Left lung (tissue), 4 donors: ENCODE measurements at regions not wholly inside any gene's neighbourhood (a gene's known extent, or its start where the extent isn't known, plus 50 kb on each side); places are given as distances from the start of the nearest gene placed in this dataset.

ENCODE experiments used
- ATAC-seq: fragments of 200-7000 bp; cut with Tn5 transposase; one replicate; pipeline ENCODE4 v1.9.1; 2020; ENCODE audit warnings: moderate library complexity
- DNase-seq, 4 donors: peaks; one replicate each; pipeline ENCODE4 v3.0.0-alpha.2; 2013 to 2020
- H3K27ac ChIP-seq, 2 donors: fragments of 200-600 bp; sonication (generic) in 1 of 2; one replicate each; pipeline versions ENCODE4 v1.5.0 to v1.8.0; 2020 to 2021
- H3K27me3 ChIP-seq, 2 donors: fragments of 200-600 bp; sonication (generic) in 1 of 2; one replicate each; pipeline versions ENCODE4 v1.5.0 to v1.8.0; 2020 to 2021
- H3K36me3 ChIP-seq, 2 donors: fragments of 200-600 bp; sonication (generic) in 1 of 2; one replicate each; pipeline versions ENCODE4 v1.5.0 to v1.8.0; 2020 to 2021
- H3K4me1 ChIP-seq, 2 donors: fragments of 200-600 bp; one replicate each; pipeline ENCODE4 v1.8.0; 2021
- H3K4me3 ChIP-seq, 2 donors: fragments of 200-600 bp; sonication (generic) in 1 of 2; one replicate each; pipeline versions ENCODE4 v1.5.0 to v1.8.0; 2020 to 2021; ENCODE audit warnings: mild to moderate bottlenecking in 1 of 2
- H3K9me3 ChIP-seq, 2 donors: fragments of 200-600 bp; sonication (generic) in 1 of 2; one replicate each; pipeline versions ENCODE4 v1.5.0 to v1.8.0; 2020 to 2021
- CTCF ChIP-seq, 2 donors: fragments of 200-600 bp; sonication (generic) in 1 of 2; IDR thresholded peaks; one replicate each; pipeline versions ENCODE4 v1.5.0 to v1.8.0; 2021; ENCODE audit warnings: antibody characterized with exemption in 2 of 2
- intact Hi-C, 2 donors: fragments of 100-400 bp; cut with DNase I; formaldehyde crosslinking; loops; one replicate each; pipeline versions ENCODE4 v1.11.2 to v1.14.2; 2022
- donor health status: DM: no; HTN: yes; CAD: no.
- donor health status: DM: no; HTN: no; CAD: no.

GRCh38 chr3:151615464-151615863 is 118.3 kb upstream of the AADACL2 start:
- no peak overlapping the region for H3K4me3 ChIP-seq
- intact Hi-C loops = no loop called here
- no peaks in the 10 kb centered on the region for H3K4me1 ChIP-seq
- no peaks in the 10 kb centered on the region for H3K36me3 ChIP-seq
- no peak for ATAC-seq
- TF ChIP-seq CTCF (IDR thresholded peaks at IDR 0.05) = no peak
- no peak overlapping the region for H3K27ac ChIP-seq
- H3K9me3 ChIP-seq = no peaks in the 10 kb centered on the region
- no peak for DNase-seq
- no peaks in the 10 kb centered on the region for H3K27me3 ChIP-seq

- Histone ChIP-seq H3K4me1 (no peaks in the 10 kb centered on the region), H3K9me3 (no peaks in the 10 kb centered on the region), H3K27me3 (no peaks in the 10 kb centered on the region), H3K36me3 (no peaks in the 10 kb centered on the region), H3K27ac (no peak overlapping the region), H3K4me3 (no peak overlapping the region)
- intact Hi-C loops = no loop called here
- ATAC-seq (no peak), DNase-seq (no peak)
- TF ChIP-seq CTCF (IDR thresholded peaks at IDR 0.05) = no peak
Measured at GRCh38 chr3:151612115-151612514, 121.6 kb upstream of the AADACL2 start.

GRCh38 chr3:151611419-151611818 is 122.3 kb upstream of the AADACL2 start:
- no peaks in the 10 kb centered on the region for H3K9me3 ChIP-seq
- ATAC-seq (no peak), DNase-seq (no peak)
- no peaks in the 10 kb centered on the region for H3K36me3 ChIP-seq
- intact Hi-C loops = no loop called here
- H3K4me1 ChIP-seq = no peaks in the 10 kb centered on the region
- no peak overlapping the region for H3K4me3 ChIP-seq
- H3K27me3 ChIP-seq = no peaks in the 10 kb centered on the region
- no peak for TF ChIP-seq CTCF (IDR thresholded peaks at IDR 0.05)
- H3K27ac ChIP-seq = no peak overlapping the region

GRCh38 chr3:151609491-151609890 is 124.2 kb upstream of the AADACL2 start:
- H3K27ac ChIP-seq = no peak overlapping the region
- H3K4me3 ChIP-seq = no peak overlapping the region
- no peaks in the 10 kb centered on the region for H3K9me3 ChIP-seq
- no peaks in the 10 kb centered on the region for H3K36me3 ChIP-seq
- H3K4me1 ChIP-seq = no peaks in the 10 kb centered on the region
- ATAC-seq (no peak), DNase-seq (no peak)
- no peak for TF ChIP-seq CTCF (IDR thresholded peaks at IDR 0.05)
- intact Hi-C loops = no loop called here
- no peaks in the 10 kb centered on the region for H3K27me3 ChIP-seq

- no peak overlapping the region for H3K4me3 ChIP-seq
- no peaks in the 10 kb centered on the region for H3K36me3 ChIP-seq
- no peak overlapping the region for H3K27ac ChIP-seq
- ATAC-seq (no peak), DNase-seq (peak in 2 of 4 donors; percentile 81 to 84)
- no peaks in the 10 kb centered on the region for H3K4me1 ChIP-seq
- TF ChIP-seq CTCF (IDR thresholded peaks at IDR 0.05) = no peak
- H3K27me3 ChIP-seq = no peaks in the 10 kb centered on the region
- no peaks in the 10 kb centered on the region for H3K9me3 ChIP-seq
- intact Hi-C loops = no loop called here
Measured at GRCh38 chr3:151604891-151605290, 128.8 kb upstream of the AADACL2 start.
